OCI-LY7 (cell line): ENCODE measurements at regions not wholly inside any gene's neighbourhood (a gene's known extent, or its start where the extent isn't known, plus 50 kb on each side); places are given as distances from the start of the nearest gene placed in this dataset.

Source experiments
- BruUV-seq: library from RNA; stranded (reverse); fragments of 400-500 nt; replicated peaks from 2 replicates; lab custom pipeline; 2021; lab: Mats Ljungman, UMichigan
- CTCF ChIA-PET: fragments of 300-600 bp; sonication (Branson Sonifier 250); formaldehyde crosslinking; loops from one replicate; lab custom pipeline; 2022; ENCODE audit warnings: antibody characterized with exemption; ENCODE audit not compliant: unreplicated experiment; lab: Charles Lee
- POLR2A ChIA-PET: fragments of 300-600 bp; sonication (Branson Sonifier 250); formaldehyde crosslinking; loops from one replicate; lab custom pipeline; 2022; ENCODE audit warnings: antibody characterized with exemption; lab: Charles Lee
- DNase-seq: peaks from one replicate; pipeline ENCODE4 v3.0.0-alpha.2; 2015; ENCODE audit warnings: low spot score
- H2AFZ ChIP-seq: fragments of 200-600 bp; sonication (generic), shearing (Covaris generic); 2 replicates; pipeline ENCODE4 v1.6.1; 2014; ENCODE audit warnings: mild to moderate bottlenecking, antibody characterized with exemption, low read length, moderate library complexity
- H3K27ac ChIP-seq: fragments of 200-600 bp; sonication (generic); 2 replicates; pipeline ENCODE4 v1.5.1; 2014; ENCODE audit warnings: mixed run types, low read depth, mild to moderate bottlenecking, moderate library complexity, low read length, inconsistent platforms; ENCODE audit not compliant: poor library complexity, severe bottlenecking
- H3K36me3 ChIP-seq: fragments of 200-600 bp; sonication (generic); 2 replicates; pipeline ENCODE4 v1.6.1; 2014; ENCODE audit warnings: mild to moderate bottlenecking, antibody characterized with exemption, low read length, moderate library complexity, mixed read lengths; ENCODE audit not compliant: insufficient read depth
- H3K4me1 ChIP-seq: fragments of 200-600 bp; sonication (generic); 2 replicates; pipeline ENCODE4 v1.5.1; 2014; ENCODE audit warnings: mild to moderate bottlenecking, low read length; ENCODE audit not compliant: insufficient read depth, poor library complexity, severe bottlenecking
- H3K4me2 ChIP-seq: fragments of 200-600 bp; sonication (generic); 2 replicates; pipeline ENCODE4 v1.6.1; 2014; ENCODE audit warnings: mild to moderate bottlenecking, low read length
- H3K4me3 ChIP-seq: fragments of 200-600 bp; sonication (generic); 2 replicates; pipeline ENCODE4 v1.5.1; 2014; ENCODE audit warnings: mild to moderate bottlenecking, low read depth, low read length; ENCODE audit not compliant: poor library complexity, severe bottlenecking
- H3K79me2 ChIP-seq: fragments of 200-600 bp; sonication (generic); 2 replicates; pipeline ENCODE4 v1.6.1; 2016; ENCODE audit warnings: low read depth, mild to moderate bottlenecking, low read length, moderate library complexity, mixed read lengths; ENCODE audit not compliant: insufficient read depth
- H3K9me2 ChIP-seq: fragments of 200-600 bp; sonication (generic); 2 replicates; pipeline ENCODE4 v1.6.1; 2016; ENCODE audit warnings: mild to moderate bottlenecking, low read length, mixed read lengths; ENCODE audit not compliant: insufficient read depth
- H3K9me3 ChIP-seq: fragments of 200-600 bp; sonication (generic); 2 replicates; pipeline ENCODE4 v1.6.1; 2014; ENCODE audit warnings: mild to moderate bottlenecking, mixed run types, low read length, mixed read lengths
- H4K20me1 ChIP-seq: fragments of 200-600 bp; sonication (generic); 2 replicates; pipeline ENCODE4 v1.6.1; 2014; ENCODE audit warnings: mild to moderate bottlenecking, antibody characterized with exemption, low read length, moderate library complexity, mixed read lengths; ENCODE audit not compliant: insufficient read depth
- EZH2phosphoT487 ChIP-seq: fragments of 200-600 bp; sonication (generic); IDR thresholded peaks from 2 replicates; pipeline ENCODE4 v1.6.1; 2018; ENCODE audit warnings: low read depth, borderline replicate concordance, mild to moderate bottlenecking, mixed run types, antibody characterized with exemption, low read length, moderate library complexity, mixed read lengths
- intact Hi-C: fragments of 100-400 bp; cut with micrococcal nuclease; formaldehyde crosslinking; loops from one replicate; pipeline ENCODE4 v1.10.0; 2022; ENCODE audit not compliant: unreplicated experiment
- TF ChIP-seq, protein P1 (sequence below): fragments of 200-600 bp; sonication (generic); conservative IDR thresholded peaks from 2 replicates; pipeline ENCODE4 v1.5.1; 2014; ENCODE audit warnings: mild to moderate bottlenecking, antibody characterized with exemption, low read length, moderate library complexity, mixed read lengths

DNA sequence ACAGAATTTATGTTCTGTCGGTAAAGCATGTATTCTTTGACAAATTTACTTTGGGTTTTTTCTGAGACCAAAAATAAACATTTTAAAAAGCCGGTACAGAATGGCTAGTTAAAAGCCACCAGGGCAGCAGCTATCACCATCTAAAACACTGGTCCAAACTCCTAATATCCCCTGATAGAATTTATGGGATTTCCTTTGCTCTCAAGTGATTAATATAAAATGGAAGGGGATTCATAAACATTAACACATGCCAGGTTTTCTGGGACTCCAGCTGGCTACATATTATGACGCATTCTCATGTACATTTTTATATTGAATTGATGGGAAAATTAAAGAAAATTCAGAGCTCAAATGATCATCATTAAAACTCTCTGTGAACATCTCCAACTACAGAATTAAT lies 640.8 kb downstream of the C12orf50 start:
- intact Hi-C loops: no loop called here
- CTCF ChIA-PET: no interaction called here

DNA sequence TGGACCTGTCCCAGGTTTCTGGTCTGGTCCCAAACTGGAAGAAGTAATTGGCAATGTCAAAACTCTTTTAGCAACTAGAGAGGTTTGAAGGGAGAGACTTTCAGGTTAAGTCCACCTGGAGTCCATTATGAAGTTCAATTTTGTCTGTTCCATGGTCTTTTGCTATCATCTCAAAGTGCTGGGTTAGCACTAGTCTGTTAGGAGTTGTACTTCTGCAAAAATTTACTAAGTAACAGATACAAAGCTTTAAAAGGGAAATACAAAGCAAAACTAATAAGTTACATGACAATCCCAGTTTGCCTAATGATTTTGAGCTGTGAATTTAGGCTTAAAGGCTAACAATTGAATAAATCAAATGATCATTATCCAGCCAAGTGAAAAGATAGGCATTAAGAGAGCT lies 643.9 kb downstream of the C12orf50 start:
- Histone ChIP-seq H3K4me2 (no peak overlapping the region), H4K20me1 (no peaks in the 10 kb centered on the region), H3K36me3 (no peaks in the 10 kb centered on the region), H3K79me2 (no peaks in the 10 kb centered on the region), H3K27ac (no peak overlapping the region), H3K9me2 (no peaks in the 10 kb centered on the region), H3K4me1 (no peaks in the 10 kb centered on the region), H3K9me3 (no peaks in the 10 kb centered on the region), H2AFZ (no peak overlapping the region), H3K4me3 (no peak overlapping the region)
- POLR2A ChIA-PET: no interaction called here
- intact Hi-C loops: no loop called here
- CTCF ChIA-PET: no interaction called here
- no peak for DNase-seq
- no TSS peak for BruUV-seq
- TF ChIP-seq, protein P1, sequence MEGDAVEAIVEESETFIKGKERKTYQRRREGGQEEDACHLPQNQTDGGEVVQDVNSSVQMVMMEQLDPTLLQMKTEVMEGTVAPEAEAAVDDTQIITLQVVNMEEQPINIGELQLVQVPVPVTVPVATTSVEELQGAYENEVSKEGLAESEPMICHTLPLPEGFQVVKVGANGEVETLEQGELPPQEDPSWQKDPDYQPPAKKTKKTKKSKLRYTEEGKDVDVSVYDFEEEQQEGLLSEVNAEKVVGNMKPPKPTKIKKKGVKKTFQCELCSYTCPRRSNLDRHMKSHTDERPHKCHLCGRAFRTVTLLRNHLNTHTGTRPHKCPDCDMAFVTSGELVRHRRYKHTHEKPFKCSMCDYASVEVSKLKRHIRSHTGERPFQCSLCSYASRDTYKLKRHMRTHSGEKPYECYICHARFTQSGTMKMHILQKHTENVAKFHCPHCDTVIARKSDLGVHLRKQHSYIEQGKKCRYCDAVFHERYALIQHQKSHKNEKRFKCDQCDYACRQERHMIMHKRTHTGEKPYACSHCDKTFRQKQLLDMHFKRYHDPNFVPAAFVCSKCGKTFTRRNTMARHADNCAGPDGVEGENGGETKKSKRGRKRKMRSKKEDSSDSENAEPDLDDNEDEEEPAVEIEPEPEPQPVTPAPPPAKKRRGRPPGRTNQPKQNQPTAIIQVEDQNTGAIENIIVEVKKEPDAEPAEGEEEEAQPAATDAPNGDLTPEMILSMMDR: no peak
- TF ChIP-seq EZH2phosphoT487: no peak

More for the DNA sequence above, 640.8 kb downstream of the C12orf50 start:
- no peaks in the 10 kb centered on the region for H4K20me1 ChIP-seq
- no peak overlapping the region for H2AFZ ChIP-seq
- BruUV-seq: no TSS peak
- H3K4me1 ChIP-seq: no peaks in the 10 kb centered on the region
- no peak for TF ChIP-seq EZH2phosphoT487
- TF ChIP-seq, protein P1: no peak
- H3K9me2 ChIP-seq: no peaks in the 10 kb centered on the region
- no peaks in the 10 kb centered on the region for H3K79me2 ChIP-seq
- no peaks in the 10 kb centered on the region for H3K9me3 ChIP-seq
- POLR2A ChIA-PET: no interaction called here
- no peak for DNase-seq
- no peak overlapping the region for H3K27ac ChIP-seq
- H3K4me2 ChIP-seq: no peak overlapping the region
- no peak overlapping the region for H3K4me3 ChIP-seq
- no peaks in the 10 kb centered on the region for H3K36me3 ChIP-seq

DNA sequence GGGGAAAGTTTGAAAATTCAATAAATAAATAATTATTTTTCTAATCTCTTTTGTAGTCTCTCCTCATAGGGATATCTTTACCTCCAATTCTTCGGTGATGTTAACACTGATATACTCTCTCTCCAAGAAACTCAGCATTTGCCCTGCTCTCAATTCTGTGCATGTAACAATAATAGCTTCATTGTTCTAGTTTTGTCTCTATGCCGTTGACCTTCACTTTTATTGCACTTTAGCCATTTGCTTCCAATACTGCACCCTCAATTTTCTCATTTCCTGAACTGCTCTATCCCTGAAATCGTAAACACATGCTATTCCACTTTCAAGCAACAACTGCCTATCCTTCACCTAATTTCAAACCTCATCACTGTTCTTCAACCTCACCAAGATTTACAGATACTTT lies 645.0 kb downstream of the C12orf50 start:
- H3K79me2 ChIP-seq: no peaks in the 10 kb centered on the region
- H3K36me3 ChIP-seq: no peaks in the 10 kb centered on the region
- no TSS peak for BruUV-seq
- intact Hi-C loops: no loop called here
- H4K20me1 ChIP-seq: no peaks in the 10 kb centered on the region
- H3K4me3 ChIP-seq: no peak overlapping the region
- no peak for TF ChIP-seq EZH2phosphoT487
- TF ChIP-seq, protein P1: no peak
- ChIA-PET POLR2A (no interaction called here), CTCF (no interaction called here)
- H3K4me1 ChIP-seq: no peaks in the 10 kb centered on the region
- no peak overlapping the region for H2AFZ ChIP-seq
- no peak overlapping the region for H3K27ac ChIP-seq
- H3K9me2 ChIP-seq: no peaks in the 10 kb centered on the region
- no peaks in the 10 kb centered on the region for H3K9me3 ChIP-seq
- no peak overlapping the region for H3K4me2 ChIP-seq
- DNase-seq: no peak
